ENCODE measurements at regions not wholly inside any gene's neighbourhood (a gene's known extent, or its start where the extent isn't known, plus 50 kb on each side); places are given as distances from the start of the nearest gene placed in this dataset.
A peak's percentile ranks its signal among the peaks of the same experiment; 100 is the strongest.

DNA sequence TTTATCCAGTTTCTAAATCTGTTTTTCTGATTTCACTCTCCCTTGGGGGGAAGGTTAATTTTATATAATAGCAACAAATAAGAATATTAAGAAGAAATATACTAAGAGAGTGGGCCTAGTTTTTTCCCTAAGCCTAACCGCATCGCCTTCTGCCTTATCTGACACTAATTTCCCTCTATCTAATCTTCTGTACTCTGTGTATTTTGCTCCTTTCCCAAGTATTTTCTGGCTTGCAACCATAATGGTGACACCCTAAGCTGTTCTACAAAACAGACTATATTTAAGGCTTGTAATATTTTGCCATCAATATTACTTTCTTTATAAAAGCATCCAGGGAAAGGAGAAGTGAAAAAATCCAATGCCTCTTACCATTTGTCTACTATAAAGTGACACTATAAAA lies 1168.8 kb downstream of the GALC start:
- ATAC-seq (no peak), DNase-seq (no peak)
- TF ChIP-seq POLR2A (IDR thresholded peaks at IDR 0.05): no peak
- TF ChIP-seq CTCF (IDR thresholded peaks at IDR 0.05): no peak
- intact Hi-C loops (cut with DNase I): no loop called here
- H3K4me1 ChIP-seq: no peaks in the 10 kb centered on the region
- H3K4me3 ChIP-seq: no peak overlapping the region
- no peaks in the 10 kb centered on the region for H3K27me3 ChIP-seq
- 30 to 33% methylated on average over 2 of the region's 2 CpGs for WGBS, 2 donors
- no peaks in the 10 kb centered on the region for H3K9me3 ChIP-seq
- H3K36me3 ChIP-seq (replicated peaks in 1 of 2; ENCODE audit: insufficient read depth in 1 of 2, low read depth in 2 of 2): no peaks in the 10 kb centered on the region
- H3K27ac ChIP-seq: no peak overlapping the region

DNA sequence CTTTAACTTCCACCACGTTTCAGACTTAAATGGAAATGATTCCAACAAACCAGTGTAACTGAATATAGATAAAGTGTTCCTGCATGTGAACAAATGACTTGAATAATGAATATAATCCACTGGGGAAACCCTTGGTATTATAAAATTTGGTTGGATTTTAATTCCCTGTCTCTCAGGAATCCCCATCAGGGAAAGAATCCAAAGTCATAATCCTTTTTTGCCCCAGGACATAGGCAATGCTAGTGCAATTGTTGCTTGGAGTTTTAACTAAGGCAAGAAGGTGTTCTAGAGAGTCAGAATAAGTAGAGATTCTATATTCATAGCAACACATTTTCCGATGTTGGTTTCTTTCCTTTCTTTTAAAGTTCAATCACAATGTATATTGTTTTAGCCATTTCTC lies 1169.4 kb downstream of the GALC start:
- H3K27me3 ChIP-seq: no peaks in the 10 kb centered on the region
- H3K9me3 ChIP-seq: no peaks in the 10 kb centered on the region
- H3K27ac ChIP-seq: no peak overlapping the region
- intact Hi-C loops (cut with DNase I): no loop called here
- TF ChIP-seq POLR2A (IDR thresholded peaks at IDR 0.05) (no peak), CTCF (IDR thresholded peaks at IDR 0.05) (no peak)
- no peaks in the 10 kb centered on the region for H3K4me1 ChIP-seq
- no peak overlapping the region for H3K4me3 ChIP-seq
- ATAC-seq (no peak), DNase-seq (no peak)
- 77 to 88% methylated on average over 2 of the region's 2 CpGs for WGBS, 2 donors
- no peaks in the 10 kb centered on the region for H3K36me3 ChIP-seq (replicated peaks in 1 of 2; ENCODE audit: insufficient read depth in 1 of 2, low read depth in 2 of 2)

- H3K27ac ChIP-seq: no peak overlapping the region
- H3K9me3 ChIP-seq: no peaks in the 10 kb centered on the region
- no peaks in the 10 kb centered on the region for H3K4me1 ChIP-seq
- no peaks in the 10 kb centered on the region for H3K27me3 ChIP-seq
- TF ChIP-seq POLR2A (IDR thresholded peaks at IDR 0.05) (no peak), CTCF (IDR thresholded peaks at IDR 0.05) (no peak)
- DNase-seq (no peak), ATAC-seq (no peak)
- no peak overlapping the region for H3K4me3 ChIP-seq
- intact Hi-C loops (cut with DNase I): no loop called here
- no peaks in the 10 kb centered on the region for H3K36me3 ChIP-seq (replicated peaks in 1 of 2; ENCODE audit: insufficient read depth in 1 of 2, low read depth in 2 of 2)
These were observed 1177.6 kb downstream of the GALC start for GRCh38 chr14:86815341-86815740.

- Histone ChIP-seq H3K36me3 (replicated peaks in 1 of 2; ENCODE audit: insufficient read depth in 1 of 2, low read depth in 2 of 2) (no peaks in the 10 kb centered on the region), H3K4me1 (peaks cover 13% of the 10 kb centered on the region), H3K27ac (no peak overlapping the region), H3K27me3 (no peaks in the 10 kb centered on the region), H3K4me3 (no peak overlapping the region), H3K9me3 (no peaks in the 10 kb centered on the region)
- WGBS, 2 donors: 46 to 57% methylated on average over 2 of the region's 2 CpGs
- TF ChIP-seq CTCF (IDR thresholded peaks at IDR 0.05): no peak
- TF ChIP-seq POLR2A (IDR thresholded peaks at IDR 0.05): no peak
- DNase-seq: no peak
- intact Hi-C loops (cut with DNase I): no loop called here
- no peak for ATAC-seq
These were observed 1190.3 kb downstream of the GALC start for GRCh38 chr14:86802726-86803125.

- TF ChIP-seq CTCF (IDR thresholded peaks at IDR 0.05) (no peak), POLR2A (IDR thresholded peaks at IDR 0.05) (no peak)
- ATAC-seq (peak; percentile 67), DNase-seq (peak in 1 of 4 donors; percentile 24)
- 25 to 27% methylated on average over 2 of the region's 2 CpGs for WGBS, 2 donors
- Histone ChIP-seq H3K27ac (no peak overlapping the region), H3K27me3 (no peaks in the 10 kb centered on the region), H3K36me3 (replicated peaks in 1 of 2; ENCODE audit: insufficient read depth in 1 of 2, low read depth in 2 of 2) (no peaks in the 10 kb centered on the region), H3K4me3 (no peak overlapping the region), H3K9me3 (no peaks in the 10 kb centered on the region), H3K4me1 (peaks cover 13% of the 10 kb centered on the region)
- intact Hi-C loops (cut with DNase I): no loop called here
These were observed 1193.7 kb downstream of the GALC start for GRCh38 chr14:86799244-86799647.

Measured in body of pancreas (tissue), 4 donors.